Astrocyte (in vitro differentiated cells and primary cell): ENCODE measurements at regions not wholly inside any gene's neighbourhood (a gene's known extent, or its start where the extent isn't known, plus 50 kb on each side); places are given as distances from the start of the nearest gene placed in this dataset.

ENCODE experiments used
- CTCF ChIP-seq: IDR thresholded peaks from 2 replicates; pipeline ENCODE4 v1.5.1; 2011; ENCODE audit warnings: low read depth, mild to moderate bottlenecking, inconsistent platforms, low read length, moderate library complexity; ENCODE audit not compliant: insufficient read depth
- EZH2 ChIP-seq: IDR thresholded peaks from 2 replicates; pipeline ENCODE4 v1.6.1; 2012; ENCODE audit warnings: mild to moderate bottlenecking, low read length, inconsistent platforms; ENCODE audit not compliant: insufficient read depth

GRCh38 chr3:163139600-163139999, 1643.0 kb downstream of the OTOL1 start:
- TF ChIP-seq CTCF: no peak
- TF ChIP-seq EZH2: no peak
